Stimulated activated naive CD8-positive, alpha-beta T cell treated with anti-CD3 and anti-CD28 coated beads, Interleukin-15, amount 100 ng/mL, for 72 hours (primary cell): ENCODE measurements at regions not wholly inside any gene's neighbourhood (a gene's known extent, or its start where the extent isn't known, plus 50 kb on each side); places are given as distances from the start of the nearest gene placed in this dataset.

Experiments used
- ATAC-seq: fragments of 150-1000 bp; cut with Tn5 transposase; 2 replicates; pipeline ENCODE4 v1.10.0; 2021; ENCODE audit warnings: mild to moderate bottlenecking, moderate library complexity
- DNase-seq, 2 donors: peaks; one replicate each; pipeline ENCODE4 v3.0.0; 2021 to 2022
- H3K27ac Mint-ChIP-seq, 2 donors: one replicate each; pipeline ENCODE4 v1.8.0; 2022; ENCODE audit warnings: mild to moderate bottlenecking in 2 of 2, mixed read lengths in 2 of 2, moderate library complexity in 2 of 2
- H3K27me3 Mint-ChIP-seq: one replicate; pipeline ENCODE4 v1.8.0; 2022; ENCODE audit warnings: mixed read lengths
- H3K4me1 Mint-ChIP-seq: one replicate; pipeline ENCODE4 v1.8.0; 2022; ENCODE audit warnings: mild to moderate bottlenecking, mixed read lengths
- H3K4me3 Mint-ChIP-seq, 2 donors: one replicate each; pipeline ENCODE4 v1.8.0; 2022; ENCODE audit warnings: mild to moderate bottlenecking in 2 of 2, mixed read lengths in 2 of 2, moderate library complexity in 1 of 2
- H3K9me3 Mint-ChIP-seq, 2 donors: one replicate each; pipeline ENCODE4 v1.8.0; 2022; ENCODE audit warnings: mixed read lengths in 2 of 2

DNA sequence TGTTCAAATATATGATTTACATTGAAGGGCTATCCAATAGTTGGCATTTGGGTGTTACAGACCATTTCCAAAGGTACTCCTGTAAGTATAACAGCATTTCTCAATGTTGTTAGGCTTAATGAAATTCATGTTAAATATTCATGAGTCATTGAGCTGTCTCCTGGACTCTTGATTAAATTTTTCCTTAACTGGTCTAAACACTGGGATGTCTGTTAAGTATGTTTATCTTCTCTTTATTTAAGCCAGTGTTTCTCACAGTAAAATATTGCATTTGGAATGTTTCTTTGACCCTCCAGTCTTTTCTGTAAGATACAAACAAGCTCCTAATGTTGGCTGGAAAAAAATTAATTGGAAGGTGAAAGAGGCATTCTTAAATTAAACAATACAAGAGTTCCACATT, 402.5 kb upstream of the HTR2A start:
- Mint-ChIP-seq H3K4me1 (no peaks in the 10 kb centered on the region), H3K27me3 (no peaks in the 10 kb centered on the region), H3K27ac (no peak overlapping the region), H3K9me3 (no peaks in the 10 kb centered on the region), H3K4me3 (no peak overlapping the region)
- DNase-seq, result no peak
- no peak for ATAC-seq

DNA sequence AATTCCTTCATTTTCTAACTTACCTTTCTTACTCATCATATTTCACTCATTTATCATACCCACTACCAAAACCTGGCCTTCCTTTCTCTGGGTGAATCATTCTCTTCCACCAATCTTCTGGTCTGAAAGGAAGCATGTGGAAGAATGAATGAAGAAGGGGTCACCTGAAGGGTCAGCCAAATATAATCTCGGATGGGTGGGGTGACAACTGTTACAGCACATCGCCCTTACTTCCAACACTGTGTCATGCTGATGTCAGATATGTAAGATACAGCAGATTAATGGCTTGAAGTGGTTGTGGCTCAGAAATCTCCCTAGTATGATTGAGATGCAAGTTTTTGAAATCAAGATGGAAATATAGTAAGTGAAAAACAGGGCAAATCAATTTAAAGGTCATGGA, 401.7 kb upstream of the HTR2A start:
- ATAC-seq (no peak), DNase-seq (no peak)
- H3K4me1 Mint-ChIP-seq, result no peaks in the 10 kb centered on the region
- no peaks in the 10 kb centered on the region for H3K9me3 Mint-ChIP-seq
- H3K4me3 Mint-ChIP-seq, result no peak overlapping the region
- H3K27ac Mint-ChIP-seq, result no peak overlapping the region
- H3K27me3 Mint-ChIP-seq, result no peaks in the 10 kb centered on the region

DNA sequence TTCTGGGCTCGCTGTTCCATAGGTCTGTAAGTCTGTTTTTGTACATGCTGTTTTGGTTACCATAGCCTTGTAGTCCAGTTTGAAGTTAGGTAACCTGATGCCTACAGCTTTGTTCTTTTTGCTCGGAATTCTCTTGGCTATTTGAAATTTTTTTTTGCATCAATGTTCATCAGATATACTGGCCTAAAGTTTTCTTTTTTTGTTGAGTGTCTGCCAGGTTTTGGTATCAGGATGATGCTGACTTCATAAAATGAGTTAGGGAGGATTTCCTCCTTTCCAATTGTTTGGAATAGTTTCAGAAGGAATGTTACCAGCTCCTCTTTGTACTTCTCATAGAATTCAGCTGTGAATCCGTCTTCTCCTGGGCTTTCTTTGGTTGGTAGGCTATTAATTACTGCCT, 397.8 kb upstream of the HTR2A start:
- Mint-ChIP-seq H3K9me3 (no peaks in the 10 kb centered on the region), H3K27me3 (no peaks in the 10 kb centered on the region), H3K4me3 (no peak overlapping the region), H3K27ac (no peak overlapping the region), H3K4me1 (no peaks in the 10 kb centered on the region)
- ATAC-seq (no peak), DNase-seq (no peak)

DNA sequence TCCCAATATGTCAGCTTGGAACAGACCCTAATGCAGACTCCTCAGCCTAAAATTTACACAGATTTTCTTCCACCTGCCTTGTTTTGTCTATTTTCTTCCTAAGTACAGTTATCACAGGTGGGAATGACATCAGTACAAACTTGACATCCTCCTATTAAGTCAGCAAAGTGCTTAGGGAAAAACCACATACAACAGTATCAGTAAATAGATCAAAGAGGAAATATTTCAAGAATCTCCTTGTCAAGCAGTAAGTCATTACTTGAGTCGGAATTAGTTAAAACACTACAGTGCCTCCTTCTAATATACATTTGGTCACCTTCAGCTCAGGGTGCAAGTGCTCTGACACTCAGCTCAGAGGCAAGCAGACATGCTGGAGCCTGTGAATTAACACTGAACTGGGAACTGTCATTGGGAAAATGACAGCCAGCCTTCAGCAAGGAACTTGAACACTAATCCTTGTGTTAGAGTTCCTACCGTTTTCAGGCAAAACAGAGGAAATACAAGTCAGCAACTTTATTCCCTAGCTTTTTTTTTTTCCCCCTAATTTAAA, 394.3 kb upstream of the HTR2A start:
- Mint-ChIP-seq H3K4me1 (no peaks in the 10 kb centered on the region), H3K9me3 (no peaks in the 10 kb centered on the region), H3K4me3 (no peak overlapping the region), H3K27me3 (no peaks in the 10 kb centered on the region), H3K27ac (no peak overlapping the region)
- ATAC-seq, result no peak
- DNase-seq, result no peak

DNA sequence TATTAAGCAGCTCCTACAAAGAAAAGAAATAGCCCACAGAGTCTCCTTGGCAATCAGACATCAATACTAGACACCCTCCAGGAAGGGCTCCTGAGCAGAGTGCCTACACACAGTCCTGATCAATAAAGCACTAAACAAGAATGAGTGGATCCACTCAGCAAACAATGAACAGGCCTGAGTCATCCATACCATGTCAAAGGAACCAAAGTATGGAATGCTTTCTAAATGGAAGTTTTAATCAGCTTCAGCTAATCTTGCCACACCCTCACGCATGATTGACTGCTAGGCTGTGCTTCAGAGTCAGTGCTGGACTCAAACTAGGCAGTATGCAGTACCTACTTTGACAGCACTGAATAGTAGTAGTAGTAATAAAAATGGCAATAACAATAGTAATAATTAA, 392.7 kb upstream of the HTR2A start:
- DNase-seq, result no peak
- no peaks in the 10 kb centered on the region for H3K9me3 Mint-ChIP-seq
- H3K27ac Mint-ChIP-seq, result no peak overlapping the region
- H3K27me3 Mint-ChIP-seq, result no peaks in the 10 kb centered on the region
- no peak for ATAC-seq
- H3K4me1 Mint-ChIP-seq, result no peaks in the 10 kb centered on the region
- no peak overlapping the region for H3K4me3 Mint-ChIP-seq

DNA sequence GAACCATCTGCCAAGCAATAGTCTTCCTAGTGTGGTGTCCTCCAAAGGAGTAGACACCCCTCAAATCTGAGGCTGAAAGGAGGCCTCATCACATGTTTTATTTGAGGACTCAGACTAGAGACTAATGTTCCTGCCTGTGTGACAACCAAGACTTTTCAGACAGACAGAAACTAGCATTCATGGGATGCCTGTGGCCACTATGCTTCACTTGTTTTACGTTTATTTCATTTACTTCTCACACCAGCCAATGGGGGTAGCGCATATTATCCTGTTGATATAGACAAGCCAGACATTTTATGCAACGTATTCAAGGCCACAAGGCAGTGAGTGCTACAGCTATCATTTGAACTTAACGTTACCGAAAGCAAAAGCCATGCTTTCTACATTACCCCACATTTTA, 391.7 kb upstream of the HTR2A start:
- DNase-seq (no peak), ATAC-seq (no peak)
- Mint-ChIP-seq H3K4me3 (no peak overlapping the region), H3K4me1 (no peaks in the 10 kb centered on the region), H3K9me3 (peaks cover 0 to 3% of the 10 kb centered on the region in 2 donors), H3K27ac (no peak overlapping the region), H3K27me3 (no peaks in the 10 kb centered on the region)

DNA sequence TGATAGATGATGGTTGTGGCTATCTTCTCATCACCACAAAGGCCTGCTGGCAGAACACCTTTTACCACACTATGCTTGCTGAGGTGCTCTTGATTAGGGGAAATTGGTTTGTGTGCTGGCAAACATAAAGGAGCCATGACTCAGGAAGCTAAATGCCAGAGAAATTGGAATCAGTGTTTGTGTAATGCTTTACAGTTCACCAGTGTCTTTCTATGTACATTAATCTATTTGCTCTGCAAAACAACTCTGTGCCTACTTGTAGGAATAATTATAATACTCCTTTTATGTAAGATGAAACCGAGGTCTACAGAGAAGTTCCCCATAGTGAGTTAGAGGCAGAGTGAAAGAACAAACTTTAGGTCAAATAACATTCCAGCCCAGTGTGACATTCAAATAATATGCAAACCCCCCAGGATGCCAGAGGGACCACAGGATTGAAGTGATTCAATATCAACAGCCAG, 390.5 kb upstream of the HTR2A start:
- ATAC-seq, result no peak

DNA sequence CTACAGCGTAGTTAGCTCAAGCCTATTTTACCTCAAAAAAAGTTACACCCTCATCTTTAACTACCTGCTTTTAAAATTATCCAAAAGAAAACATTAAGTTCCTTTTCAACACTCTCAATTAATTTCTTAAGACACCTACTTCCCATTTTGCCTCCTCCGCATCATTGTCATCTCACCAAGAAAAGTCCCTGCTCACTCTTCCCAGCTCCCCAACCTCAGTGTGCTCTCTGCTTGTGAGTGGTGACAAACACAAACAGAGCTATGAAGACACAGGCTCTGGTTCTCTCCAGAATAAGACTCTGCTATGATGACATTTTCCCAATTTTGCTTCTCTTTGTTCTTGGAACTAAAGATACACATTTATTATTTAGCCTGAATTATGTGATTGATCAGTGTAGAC, 385.1 kb upstream of the HTR2A start:
- Mint-ChIP-seq H3K4me3 (no peak overlapping the region), H3K27ac (no peak overlapping the region), H3K27me3 (no peaks in the 10 kb centered on the region), H3K9me3 (peaks cover 0 to 4% of the 10 kb centered on the region in 2 donors), H3K4me1 (no peaks in the 10 kb centered on the region)
- DNase-seq (no peak), ATAC-seq (no peak)

More for the DNA sequence above, 390.5 kb upstream of the HTR2A start:
- H3K4me1 Mint-ChIP-seq, result no peaks in the 10 kb centered on the region
- no peak for DNase-seq
- H3K4me3 Mint-ChIP-seq, result no peak overlapping the region
- H3K9me3 Mint-ChIP-seq, result peaks cover 0 to 4% of the 10 kb centered on the region in 2 donors
- no peaks in the 10 kb centered on the region for H3K27me3 Mint-ChIP-seq
- no peak overlapping the region for H3K27ac Mint-ChIP-seq

DNA sequence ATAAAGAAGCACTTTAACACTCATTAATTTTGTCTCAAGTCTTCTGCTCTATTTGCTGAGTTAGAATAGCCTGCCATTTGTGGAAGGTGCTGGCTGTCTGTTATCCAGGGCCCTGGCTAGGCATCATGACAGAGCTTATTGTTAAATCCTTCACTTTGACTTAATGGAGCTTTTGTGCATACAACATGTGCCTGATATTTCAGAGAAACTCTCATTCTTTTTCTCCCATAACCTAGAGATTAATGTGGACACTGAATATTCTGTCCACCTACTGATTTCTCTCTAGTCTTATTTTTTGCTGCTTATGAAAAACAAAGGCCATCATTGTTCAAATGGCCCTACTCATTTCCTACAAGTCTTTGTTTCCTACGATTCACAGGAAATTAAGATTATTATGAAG, 383.1 kb upstream of the HTR2A start:
- no peak for DNase-seq
- Mint-ChIP-seq H3K9me3 (peaks cover 0 to 13% of the 10 kb centered on the region in 2 donors), H3K27ac (no peak overlapping the region), H3K4me3 (no peak overlapping the region), H3K4me1 (no peaks in the 10 kb centered on the region), H3K27me3 (no peaks in the 10 kb centered on the region)
- no peak for ATAC-seq

DNA sequence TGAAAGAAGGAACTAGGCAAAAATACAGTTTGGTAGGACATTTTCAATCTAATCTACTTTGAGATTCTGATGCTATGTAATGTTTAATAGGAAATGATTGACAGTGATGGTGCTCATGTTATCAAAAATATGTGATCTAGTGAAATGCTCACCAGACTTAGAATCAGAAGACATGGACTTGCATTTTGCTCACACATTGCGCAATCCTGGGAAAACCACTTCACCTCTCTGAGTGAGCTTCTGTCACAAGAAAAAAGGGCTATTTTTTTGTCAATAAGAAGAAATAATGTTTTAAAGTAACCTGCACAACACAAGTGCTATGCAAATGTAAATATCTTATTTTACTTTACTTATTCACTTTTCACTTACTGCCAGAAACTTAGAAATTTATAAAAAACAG, 380.9 kb upstream of the HTR2A start:
- ATAC-seq (no peak), DNase-seq (no peak)
- Mint-ChIP-seq H3K4me3 (no peak overlapping the region), H3K27me3 (no peaks in the 10 kb centered on the region), H3K27ac (no peak overlapping the region), H3K4me1 (no peaks in the 10 kb centered on the region), H3K9me3 (peaks cover 0 to 10% of the 10 kb centered on the region in 2 donors)

DNA sequence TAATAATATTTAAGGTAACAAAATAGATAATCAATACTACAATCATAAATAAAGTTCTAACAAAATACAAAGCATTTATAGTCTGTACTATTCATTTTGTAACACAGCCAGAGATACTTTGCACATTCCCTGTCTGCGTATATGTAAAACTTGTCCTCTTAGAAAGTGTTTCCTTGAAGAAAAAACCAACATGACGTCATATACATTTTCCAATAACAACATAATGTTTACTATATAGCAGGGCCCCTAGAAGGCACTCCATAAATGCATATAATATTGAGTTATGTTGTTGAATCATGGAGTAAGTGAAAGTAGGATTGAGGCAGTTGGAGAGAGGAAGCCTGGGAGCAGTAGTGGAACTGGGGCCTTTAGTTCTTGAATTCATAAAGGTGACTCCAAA, 371.4 kb upstream of the HTR2A start:
- no peaks in the 10 kb centered on the region for H3K27me3 Mint-ChIP-seq
- H3K27ac Mint-ChIP-seq, result no peak overlapping the region
- H3K9me3 Mint-ChIP-seq, result no peaks in the 10 kb centered on the region
- DNase-seq, result no peak
- H3K4me3 Mint-ChIP-seq, result no peak overlapping the region
- no peaks in the 10 kb centered on the region for H3K4me1 Mint-ChIP-seq
- no peak for ATAC-seq

DNA sequence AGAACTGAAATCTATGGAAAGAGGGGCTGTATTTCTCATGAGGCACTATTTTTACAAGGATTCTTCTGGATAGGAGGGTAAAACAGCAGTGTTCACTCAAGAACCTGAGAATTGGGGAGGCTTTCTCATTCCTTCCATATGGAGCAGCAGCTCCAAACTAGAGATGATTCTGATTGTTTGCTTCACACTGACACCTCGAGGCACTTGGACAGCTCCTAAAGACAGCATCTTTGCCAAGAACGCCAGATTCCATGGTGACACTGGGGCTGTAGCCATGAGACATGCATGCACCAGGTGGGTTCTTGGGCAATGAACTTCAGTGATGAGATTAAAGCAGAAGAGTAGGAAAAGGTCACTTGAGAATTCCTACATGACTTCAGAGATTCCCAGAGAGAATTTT, 361.5 kb upstream of the HTR2A start:
- Mint-ChIP-seq H3K9me3 (peaks cover 0 to 8% of the 10 kb centered on the region in 2 donors), H3K27ac (no peak overlapping the region), H3K27me3 (no peaks in the 10 kb centered on the region), H3K4me1 (no peaks in the 10 kb centered on the region), H3K4me3 (no peak overlapping the region)
- ATAC-seq, result no peak
- no peak for DNase-seq

DNA sequence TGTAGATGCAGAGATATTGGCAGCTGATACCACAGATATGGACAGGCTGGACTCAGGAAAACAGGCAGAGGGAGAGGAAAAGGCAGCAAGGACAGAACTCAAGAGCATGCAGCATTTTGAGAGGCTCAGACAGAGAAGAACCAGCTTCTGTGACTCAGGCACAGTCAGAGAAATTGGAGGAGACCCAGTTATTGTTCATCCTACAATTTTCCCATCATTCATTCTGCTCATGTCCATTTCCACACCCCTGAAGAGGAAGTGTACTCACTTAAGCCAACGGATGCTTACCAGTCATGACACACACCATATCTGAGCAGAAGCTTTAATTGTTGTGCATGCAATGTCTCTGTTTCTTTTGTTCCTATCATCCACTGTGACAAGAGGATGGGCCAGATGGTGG, 359.8 kb upstream of the HTR2A start:
- Mint-ChIP-seq H3K4me3 (no peak overlapping the region), H3K4me1 (no peaks in the 10 kb centered on the region), H3K9me3 (peaks cover 0 to 6% of the 10 kb centered on the region in 2 donors), H3K27me3 (no peaks in the 10 kb centered on the region), H3K27ac (no peak overlapping the region)
- DNase-seq (no peak), ATAC-seq (no peak)

DNA sequence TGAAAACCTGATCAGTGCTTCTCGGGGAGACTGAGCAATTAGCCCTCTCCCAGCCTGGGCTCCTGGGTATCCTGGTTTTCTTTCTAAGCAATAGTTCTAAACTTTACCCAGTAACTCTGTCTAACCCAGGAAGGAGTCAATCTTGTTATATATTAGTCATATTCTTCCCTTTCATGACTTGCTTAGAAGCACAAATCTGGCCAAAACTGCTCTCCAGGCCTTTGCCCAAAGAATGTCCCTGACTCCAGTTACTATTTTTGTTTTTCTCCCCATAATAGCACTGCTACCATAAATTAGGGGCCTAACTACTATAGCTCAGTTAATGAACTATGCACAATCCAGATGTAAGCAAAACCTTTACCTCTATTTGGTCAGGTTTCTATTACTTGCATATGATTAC, 355.8 kb upstream of the HTR2A start:
- H3K4me1 Mint-ChIP-seq, result no peaks in the 10 kb centered on the region
- H3K27ac Mint-ChIP-seq, result no peak overlapping the region
- H3K4me3 Mint-ChIP-seq, result no peak overlapping the region
- no peak for ATAC-seq
- H3K9me3 Mint-ChIP-seq, result no peaks in the 10 kb centered on the region
- DNase-seq, result no peak
- no peaks in the 10 kb centered on the region for H3K27me3 Mint-ChIP-seq

DNA sequence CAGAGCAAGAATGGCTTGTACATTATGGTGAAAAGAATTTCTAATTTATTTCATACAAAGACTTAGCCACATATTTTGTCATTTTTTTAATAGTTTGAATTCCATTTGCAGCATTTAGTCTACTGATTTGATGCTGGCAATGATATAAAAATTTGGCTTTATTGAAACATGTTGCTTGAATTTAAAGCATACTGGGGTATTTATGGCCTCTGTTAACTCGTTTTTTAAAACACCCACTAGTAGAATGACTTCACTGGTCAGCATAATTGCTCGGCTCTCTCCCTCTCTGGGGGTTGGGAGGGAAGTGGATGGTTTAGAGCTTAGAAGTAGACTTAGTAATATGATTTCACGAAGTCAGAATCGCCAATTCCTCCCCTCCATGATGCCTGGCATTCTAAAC, 354.9 kb upstream of the HTR2A start:
- H3K4me1 Mint-ChIP-seq, result no peaks in the 10 kb centered on the region
- H3K27ac Mint-ChIP-seq, result no peak overlapping the region
- no peak for ATAC-seq

DNA sequence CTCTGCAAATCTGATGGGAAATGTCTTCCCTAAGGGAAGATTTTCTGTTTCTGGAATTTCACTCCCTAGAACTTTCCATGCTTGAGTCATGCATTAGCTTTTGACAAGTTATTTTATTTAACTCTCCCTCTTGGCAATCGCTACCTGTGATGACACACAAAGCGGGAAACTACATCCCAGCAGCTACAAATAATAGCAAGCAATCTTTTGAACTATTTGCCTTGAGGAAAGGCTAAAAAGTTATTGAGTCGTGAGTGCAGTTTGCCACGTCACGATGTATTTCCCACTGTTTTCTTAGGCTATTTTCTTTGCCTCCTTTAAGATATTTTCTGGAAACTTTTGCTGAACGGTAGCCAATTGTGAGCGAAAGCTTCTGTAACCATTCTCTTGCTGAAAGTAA, 353.3 kb upstream of the HTR2A start:
- no peak overlapping the region for H3K27ac Mint-ChIP-seq
- H3K9me3 Mint-ChIP-seq, result no peaks in the 10 kb centered on the region
- no peaks in the 10 kb centered on the region for H3K27me3 Mint-ChIP-seq
- ATAC-seq (no peak), DNase-seq (no peak)
- no peaks in the 10 kb centered on the region for H3K4me1 Mint-ChIP-seq
- H3K4me3 Mint-ChIP-seq, result no peak overlapping the region

More for the DNA sequence above, 354.9 kb upstream of the HTR2A start:
- Mint-ChIP-seq H3K4me3 (no peak overlapping the region), H3K27me3 (no peaks in the 10 kb centered on the region), H3K9me3 (no peaks in the 10 kb centered on the region)
- DNase-seq, result no peak

DNA sequence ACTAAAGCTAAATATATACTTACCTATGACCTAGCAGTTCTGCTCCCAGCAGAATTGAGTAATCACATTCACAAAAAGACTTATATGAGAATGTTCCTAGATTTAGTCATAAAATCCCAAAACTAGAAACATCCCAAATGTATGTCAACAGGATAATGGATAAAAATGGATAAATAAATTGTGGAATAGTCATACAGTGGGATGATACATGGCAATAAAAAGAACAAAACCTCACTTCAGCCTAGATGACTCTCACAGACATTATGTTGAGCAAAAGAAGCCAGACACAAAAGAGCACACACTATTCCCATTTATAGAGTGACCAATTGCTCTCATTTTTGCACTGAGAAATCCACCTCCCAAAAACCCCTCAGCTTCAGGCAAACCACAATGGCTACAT, 352.4 kb upstream of the HTR2A start:
- Mint-ChIP-seq H3K9me3 (no peaks in the 10 kb centered on the region), H3K4me1 (no peaks in the 10 kb centered on the region), H3K27ac (no peak overlapping the region), H3K27me3 (no peaks in the 10 kb centered on the region), H3K4me3 (no peak overlapping the region)
- ATAC-seq (no peak), DNase-seq (no peak)
